ENCODE measurements at regions not wholly inside any gene's neighbourhood (a gene's known extent, or its start where the extent isn't known, plus 50 kb on each side); places are given as distances from the start of the nearest gene placed in this dataset.

DNA sequence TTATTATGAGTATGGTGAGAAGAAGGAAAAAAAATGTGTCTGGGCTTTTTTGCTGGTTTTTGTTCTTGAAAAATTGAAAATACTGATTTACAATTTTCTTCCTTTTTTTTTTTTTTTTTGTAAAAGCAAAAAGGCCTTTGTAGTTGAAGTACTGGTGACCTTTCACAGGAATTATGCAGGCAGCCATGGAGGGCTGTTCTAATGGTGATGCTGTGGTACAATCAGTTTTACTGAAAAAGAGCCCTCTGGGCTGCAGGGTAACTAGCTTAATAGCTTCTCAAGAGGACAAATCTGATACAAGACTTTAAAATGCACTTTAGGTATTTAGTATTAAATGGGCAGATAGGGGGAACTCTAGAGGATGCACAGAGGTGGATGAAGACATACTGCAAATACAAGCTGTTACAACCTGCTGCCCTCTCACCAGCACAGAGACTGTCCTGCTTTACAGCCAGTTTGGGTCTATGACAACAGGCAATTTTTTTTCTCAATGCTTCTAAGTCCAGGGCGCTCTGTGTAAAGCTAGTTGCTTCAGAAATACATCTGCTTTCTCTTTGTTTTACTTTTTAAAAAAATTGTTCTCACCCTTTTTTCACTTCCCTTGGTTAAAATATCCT lies 61.6 kb upstream of the HS3ST5 start:
- DNase-seq (ENCODE audit: low read depth in 4 of 4, low spot score in 3 of 4) = no peak

DNA sequence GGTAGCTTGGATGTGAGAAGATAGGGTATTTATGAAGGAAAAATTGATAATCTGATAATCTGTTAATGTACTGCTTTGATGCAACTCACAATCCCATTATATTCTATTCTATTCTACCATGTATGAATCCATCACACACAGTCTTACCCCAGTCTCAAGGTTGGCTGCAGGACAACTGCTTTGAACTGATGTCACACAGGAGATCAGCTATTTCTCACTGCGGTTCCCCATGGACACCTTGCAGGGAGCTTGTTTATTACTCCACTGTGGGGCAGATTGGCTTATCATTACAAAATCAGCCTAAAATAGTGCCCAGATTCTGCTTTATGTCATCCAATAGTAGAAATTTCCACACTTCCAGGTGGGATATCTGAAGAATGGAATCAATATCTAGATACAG lies 61.0 kb upstream of the HS3ST5 start:
- DNase-seq (ENCODE audit: low read depth in 4 of 4, low spot score in 3 of 4) = no peak

DNA sequence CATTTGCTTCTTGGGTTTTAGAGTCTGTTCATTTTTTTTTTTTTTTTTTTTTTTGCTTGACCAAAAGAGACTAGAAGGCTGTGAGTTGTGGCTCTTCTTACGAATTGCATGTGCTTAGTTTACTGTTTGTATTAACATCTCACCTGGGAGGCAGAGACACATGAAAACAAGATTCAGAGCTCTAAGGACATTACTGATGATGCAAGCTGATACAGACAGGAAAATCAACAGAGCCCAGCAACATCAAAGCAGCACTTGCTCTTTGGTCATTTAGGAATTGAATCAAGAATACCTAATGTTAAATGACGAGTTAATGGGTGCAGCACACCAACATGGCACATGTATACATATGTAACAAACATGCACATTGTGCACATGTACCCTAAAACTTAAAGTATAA lies 55.7 kb upstream of the HS3ST5 start:
- DNase-seq (ENCODE audit: low read depth in 4 of 4, low spot score in 3 of 4) = no peak

All from left renal pelvis (tissue), 4 donors.